ENCODE measurements at regions not wholly inside any gene's neighbourhood (a gene's known extent, or its start where the extent isn't known, plus 50 kb on each side); places are given as distances from the start of the nearest gene placed in this dataset.
A peak's percentile ranks its signal among the peaks of the same experiment; 100 is the strongest.

DNA sequence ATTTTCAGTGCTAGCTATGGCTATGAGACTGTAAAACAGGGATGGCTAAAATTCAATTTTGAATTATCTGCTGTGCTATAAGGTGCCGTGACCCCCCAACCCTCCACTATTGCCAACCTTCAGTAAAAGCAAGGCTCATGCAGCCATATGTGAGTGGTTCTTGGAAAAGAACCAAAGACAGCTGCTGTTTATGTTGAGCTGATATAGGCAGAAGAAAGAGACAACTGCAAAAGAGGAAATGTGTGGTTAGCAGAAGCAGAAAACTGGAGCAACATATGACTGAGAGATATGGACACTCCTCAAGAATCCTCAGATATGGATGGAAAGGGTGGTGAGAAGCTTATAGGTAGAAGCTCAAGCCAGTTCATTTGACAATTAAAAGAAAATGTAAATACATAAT, 200.3 kb downstream of the TLE1 start:
- FAIRE-seq (no peak), DNase-seq (ENCODE audit: low spot score) (no peak)

DNA sequence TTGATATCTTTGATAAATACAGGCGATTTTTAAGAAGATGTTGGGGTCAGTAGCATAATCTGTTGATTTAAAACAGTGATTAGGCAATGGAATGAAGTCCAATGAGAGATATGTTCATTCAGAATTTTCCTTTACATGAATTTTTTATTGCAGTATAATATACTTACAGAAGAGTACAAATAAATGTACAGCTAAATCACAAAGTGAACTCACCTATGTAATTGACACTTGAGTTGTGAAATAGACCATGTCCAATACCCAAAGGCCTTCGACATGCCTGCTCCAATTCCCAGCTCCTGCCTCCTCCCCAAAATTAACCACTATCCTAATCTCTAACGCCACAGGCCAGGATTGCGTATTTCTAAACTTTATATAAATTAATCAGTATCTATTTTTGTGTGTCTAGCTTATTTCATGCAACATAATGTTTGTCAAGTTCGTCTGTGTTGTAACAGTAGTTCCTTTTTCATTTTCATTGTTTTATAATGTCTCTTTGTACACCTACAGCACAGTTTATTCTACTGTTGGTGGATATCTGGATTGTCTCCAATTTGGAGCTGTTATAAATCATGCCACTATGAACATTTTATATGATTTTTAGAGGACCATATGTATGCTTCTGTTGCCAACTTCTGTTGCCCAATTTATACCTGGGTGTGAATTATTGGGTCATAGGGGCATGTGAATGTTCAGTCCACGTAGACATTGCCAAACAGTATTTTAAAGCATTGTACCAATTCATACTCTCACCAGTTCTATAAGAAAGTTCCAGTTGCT, 208.3 kb downstream of the TLE1 start:
- DNase-seq (ENCODE audit: low spot score), result no peak
- no peak for FAIRE-seq

DNA sequence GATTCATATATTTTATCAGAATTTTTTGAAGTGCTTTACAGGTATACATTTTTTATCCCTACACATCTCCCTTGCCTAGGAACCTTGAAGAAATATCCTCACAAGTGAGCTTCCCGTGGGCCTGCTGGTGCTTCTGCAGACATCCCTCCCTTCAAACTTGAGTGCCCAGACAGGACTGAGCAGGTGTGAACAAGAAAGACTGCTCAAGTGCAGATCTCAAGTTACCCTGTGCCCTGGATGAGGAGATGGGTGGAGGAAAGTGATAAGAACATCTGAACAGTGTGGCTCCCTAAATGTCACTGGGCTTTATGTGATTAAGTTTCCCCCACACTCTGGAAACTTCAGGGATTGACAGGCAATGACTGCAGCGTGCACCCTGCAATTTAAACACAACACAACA, 209.8 kb downstream of the TLE1 start:
- FAIRE-seq, result no peak
- DNase-seq (ENCODE audit: low spot score), result no peak

DNA sequence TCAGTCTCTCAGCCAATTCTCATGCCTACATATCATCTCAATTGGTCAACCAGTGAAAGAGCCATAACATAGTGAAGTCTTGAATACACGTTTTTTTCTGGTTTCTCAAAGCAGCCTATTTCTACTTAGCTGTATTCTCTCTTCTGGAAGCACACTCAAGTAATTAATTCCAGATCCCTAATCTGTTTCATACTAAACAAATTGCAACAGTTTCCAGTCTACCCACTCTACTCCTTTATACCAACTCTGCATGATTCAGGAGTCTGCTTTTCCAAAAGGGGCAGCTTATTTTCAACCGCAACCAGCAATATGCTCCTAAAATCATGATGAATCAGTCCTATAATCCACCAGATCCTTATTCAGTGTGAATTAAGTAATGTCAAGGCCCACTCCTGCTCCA, 211.7 kb downstream of the TLE1 start:
- DNase-seq (ENCODE audit: low spot score) (no peak), FAIRE-seq (no peak)

GRCh38 chr9:81476813-81477490, 212.4 kb downstream of the TLE1 start:
- FAIRE-seq, result no peak
- DNase-seq (ENCODE audit: low spot score), result no peak

GRCh38 chr9:81474792-81475191, 214.6 kb downstream of the TLE1 start:
- DNase-seq (ENCODE audit: low spot score) (no peak), FAIRE-seq (no peak)

DNA sequence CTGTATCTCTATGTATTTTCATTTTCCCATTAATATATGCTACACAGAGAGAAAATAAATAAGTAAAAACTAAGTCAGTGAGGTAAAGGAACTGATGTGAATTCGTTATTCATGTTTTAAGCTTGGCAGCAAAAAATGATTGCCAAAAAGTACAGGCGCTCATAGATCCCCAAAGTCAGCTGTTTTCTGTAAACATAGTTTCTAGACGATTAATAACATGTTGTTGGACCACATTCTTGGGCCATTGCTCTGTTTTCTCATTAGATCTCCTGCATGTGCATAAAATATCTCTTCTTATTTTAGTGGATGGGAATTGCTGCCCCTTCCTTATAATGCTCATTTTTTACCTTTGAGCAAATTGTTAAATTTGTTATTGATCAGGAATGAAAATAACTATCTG, 215.2 kb downstream of the TLE1 start:
- FAIRE-seq, result no peak
- DNase-seq (ENCODE audit: low spot score), result no peak

DNA sequence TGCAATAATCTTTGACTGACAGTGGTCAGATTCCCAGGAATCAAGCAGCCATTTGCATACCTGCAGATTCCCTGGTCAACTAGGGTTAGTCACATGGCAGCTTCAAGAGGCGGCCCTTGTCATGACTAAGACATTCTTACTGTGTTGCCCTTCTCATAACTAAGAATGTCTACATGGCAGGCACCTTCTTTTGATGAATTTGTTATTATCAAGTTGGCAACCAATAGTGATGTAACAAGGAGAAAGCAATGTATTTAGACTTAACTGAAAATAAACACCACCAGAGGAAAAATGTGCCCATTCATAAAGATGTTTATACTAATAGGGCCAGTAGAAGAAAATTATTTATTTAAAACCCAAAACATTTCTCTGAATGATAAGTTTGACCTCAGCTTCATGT, 215.6 kb downstream of the TLE1 start:
- no peak for DNase-seq (ENCODE audit: low spot score)
- FAIRE-seq, result no peak

DNA sequence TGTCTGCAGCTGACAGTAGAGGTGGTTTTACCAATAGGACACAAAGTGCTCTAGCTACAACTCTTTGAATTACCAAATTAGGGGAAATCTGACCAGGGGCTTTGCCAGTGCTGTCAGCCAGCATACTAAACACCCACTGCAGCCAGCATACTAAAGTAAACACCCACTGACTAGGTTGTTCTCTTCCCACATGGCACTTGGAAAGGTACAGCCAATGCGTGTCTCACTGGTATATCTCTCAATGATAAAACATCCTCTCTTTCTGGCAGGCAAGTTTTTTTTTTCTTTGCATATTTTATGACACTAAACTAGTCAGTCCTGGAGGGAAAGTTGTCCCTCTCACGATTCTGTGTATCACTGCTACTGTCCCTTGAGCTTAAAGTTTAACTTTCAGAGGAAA, 216.1 kb downstream of the TLE1 start:
- FAIRE-seq (no peak), DNase-seq (ENCODE audit: low spot score) (no peak)

DNA sequence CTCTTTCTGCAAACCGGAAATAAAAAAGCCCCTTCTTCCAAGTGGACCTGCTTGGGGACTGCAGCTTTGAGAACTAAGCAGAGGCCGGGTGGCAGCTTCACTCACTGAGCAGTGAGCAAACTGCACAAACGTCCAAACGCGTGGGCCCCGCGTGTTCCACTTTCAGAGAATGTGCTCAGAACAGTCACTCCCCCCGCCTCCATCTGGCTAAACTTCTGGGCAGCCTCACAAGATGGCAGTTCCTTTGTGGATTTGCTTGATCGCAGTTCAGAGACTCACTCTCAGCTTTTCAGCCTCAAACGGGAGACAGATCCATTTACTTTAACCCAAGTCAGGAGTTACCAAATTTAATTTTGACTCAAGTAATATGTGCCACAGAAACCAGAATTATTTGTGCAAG, 216.6 kb downstream of the TLE1 start:
- FAIRE-seq (no peak), DNase-seq (ENCODE audit: low spot score) (no peak)

DNA sequence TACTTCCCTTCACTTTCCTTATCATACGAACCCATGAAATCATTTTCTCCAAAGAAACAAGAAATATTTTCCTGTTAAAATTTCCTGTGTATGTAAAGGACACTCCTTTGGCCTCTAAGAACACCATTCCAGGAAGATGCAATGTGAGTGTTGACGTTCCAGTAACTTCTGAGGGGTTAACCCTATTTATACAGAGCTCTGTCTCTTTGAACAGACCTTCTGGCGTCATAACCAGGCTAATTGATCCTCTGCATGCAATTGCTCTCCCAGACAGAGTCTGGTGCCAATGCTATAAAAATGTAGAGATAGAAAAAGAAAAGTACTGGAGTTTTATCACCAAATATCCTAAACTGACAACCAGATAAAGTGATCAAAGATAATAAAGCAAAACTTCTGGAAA, 218.5 kb downstream of the TLE1 start:
- DNase-seq (ENCODE audit: low spot score), result no peak
- FAIRE-seq, result no peak

- FAIRE-seq (no peak), DNase-seq (ENCODE audit: low spot score) (no peak)
These were observed 221.2 kb downstream of the TLE1 start for GRCh38 chr9:81468084-81468595.

DNA sequence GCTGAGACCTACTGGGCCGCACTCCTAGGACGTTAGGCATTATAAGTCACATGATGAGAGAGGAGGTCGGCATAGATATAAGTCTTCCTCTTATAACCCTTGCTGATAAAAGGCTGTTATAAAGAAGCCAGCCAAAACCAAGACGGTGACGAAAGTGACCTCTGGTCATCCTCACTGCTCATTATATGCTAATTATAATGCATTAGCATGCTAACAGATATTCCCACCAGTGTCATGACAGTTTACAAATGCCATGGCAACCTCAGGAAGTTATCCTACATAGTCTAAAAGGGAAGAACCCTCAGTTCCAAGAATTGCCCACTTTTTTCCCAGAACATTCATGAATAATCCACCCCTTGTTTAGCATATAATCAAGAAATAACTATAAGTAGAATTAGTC, 222.4 kb downstream of the TLE1 start:
- DNase-seq (ENCODE audit: low spot score), result no peak
- FAIRE-seq, result no peak

DNA sequence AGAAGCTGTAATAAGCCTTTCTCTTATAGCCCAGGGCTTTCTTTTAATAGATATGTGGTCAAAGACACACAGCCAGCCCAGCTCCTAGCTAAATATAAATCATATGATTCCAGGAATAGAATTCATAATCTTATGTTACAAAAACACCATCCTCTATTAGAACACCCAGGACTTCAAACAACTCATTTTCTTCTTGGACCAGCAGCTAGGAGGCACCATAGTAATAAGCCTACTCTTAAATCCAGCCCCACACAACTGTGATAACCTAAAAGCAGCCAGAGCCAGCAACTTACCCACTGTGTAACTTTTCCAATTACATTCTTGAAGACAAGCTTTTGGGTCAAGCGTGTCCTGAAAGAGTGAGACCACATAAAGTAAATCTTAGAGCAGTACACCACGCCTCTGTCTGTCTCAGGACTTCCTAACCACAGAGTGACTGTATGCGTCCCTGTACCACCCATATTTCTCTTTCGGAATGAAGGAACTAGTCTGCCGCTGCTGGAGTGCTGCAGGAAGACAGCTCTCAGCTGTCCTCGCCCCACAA, 223.8 kb downstream of the TLE1 start:
- DNase-seq (ENCODE audit: low spot score) (no peak), FAIRE-seq (no peak)

GRCh38 chr9:81462801-81463200, 226.5 kb downstream of the TLE1 start:
- DNase-seq (ENCODE audit: low spot score) (no peak), FAIRE-seq (no peak)

GRCh38 chr9:81461196-81461595, 228.2 kb downstream of the TLE1 start:
- DNase-seq (ENCODE audit: low spot score), result no peak
- FAIRE-seq, result no peak

DNA sequence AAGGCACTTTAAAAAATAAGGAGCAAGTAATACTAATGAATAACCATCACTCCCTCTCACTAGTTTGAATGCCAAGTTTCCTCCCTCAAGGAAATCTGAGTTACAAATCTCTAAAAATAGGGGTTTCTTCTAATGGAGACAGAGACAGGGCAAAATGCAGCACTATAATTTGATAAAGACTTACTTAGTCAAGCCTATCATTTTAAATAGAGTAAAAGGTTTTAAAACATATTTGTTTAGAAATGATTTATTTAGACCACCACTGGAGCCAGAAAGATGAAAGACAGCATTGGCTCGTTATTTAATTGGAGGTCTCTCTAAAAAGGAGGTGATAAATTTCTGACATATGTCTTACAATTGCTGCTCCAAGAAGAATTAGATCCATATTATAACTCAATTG, 228.7 kb downstream of the TLE1 start:
- no peak for DNase-seq (ENCODE audit: low spot score)
- FAIRE-seq, result no peak

GRCh38 chr9:81459591-81459990, 229.8 kb downstream of the TLE1 start:
- FAIRE-seq, result no peak
- no peak for DNase-seq (ENCODE audit: low spot score)

GRCh38 chr9:81456431-81457006, 232.8 kb downstream of the TLE1 start:
- FAIRE-seq, result no peak
- DNase-seq (ENCODE audit: low spot score), result peak; percentile 17

GRCh38 chr9:81455462-81456219, 233.7 kb downstream of the TLE1 start:
- no peak for DNase-seq (ENCODE audit: low spot score)
- no peak for FAIRE-seq

GRCh38 chr9:81445331-81445921, 243.9 kb downstream of the TLE1 start:
- no peak for FAIRE-seq
- DNase-seq (ENCODE audit: low spot score), result no peak

Measured in RCC 7860 (cell line).